Astrocyte (in vitro differentiated cells and primary cell): ENCODE measurements at regions not wholly inside any gene's neighbourhood (a gene's known extent, or its start where the extent isn't known, plus 50 kb on each side); places are given as distances from the start of the nearest gene placed in this dataset.

Experiments
- CTCF ChIP-seq: IDR thresholded peaks from 2 replicates; pipeline ENCODE4 v1.5.1; 2011; ENCODE audit warnings: low read depth, mild to moderate bottlenecking, inconsistent platforms, low read length, moderate library complexity; ENCODE audit not compliant: insufficient read depth
- EZH2 ChIP-seq: IDR thresholded peaks from 2 replicates; pipeline ENCODE4 v1.6.1; 2012; ENCODE audit warnings: mild to moderate bottlenecking, low read length, inconsistent platforms; ENCODE audit not compliant: insufficient read depth

- TF ChIP-seq CTCF (no peak), EZH2 (no peak)
These were observed 52.9 kb upstream of the PTPDC1 start for GRCh38 chr9:94031380-94031779.
